PFSK-1 (cell line): ENCODE measurements at regions not wholly inside any gene's neighbourhood (a gene's known extent, or its start where the extent isn't known, plus 50 kb on each side); places are given as distances from the start of the nearest gene placed in this dataset.

Experiments
- FOXP2 ChIP-seq: optimal IDR thresholded peaks from 2 replicates; pipeline ENCODE3; 2011; ENCODE audit warnings: borderline replicate concordance, control low read depth, inconsistent platforms; ENCODE audit not compliant: insufficient read depth; ENCODE audit errors: extremely low read length, extremely low read depth
- POLR2AphosphoS5 ChIP-seq: IDR thresholded peaks from 2 replicates; pipeline ENCODE4 v1.6.1; 2012; ENCODE audit warnings: low read depth, mild to moderate bottlenecking, control low read depth, low read length, moderate library complexity
- SIN3A ChIP-seq: IDR thresholded peaks from 2 replicates; pipeline ENCODE4 v1.6.1; 2012; ENCODE audit warnings: mild to moderate bottlenecking, low read length, moderate library complexity, borderline replicate concordance; ENCODE audit not compliant: insufficient read depth
- TAF1 ChIP-seq: IDR thresholded peaks from 2 replicates; pipeline ENCODE4 v1.6.1; 2012; ENCODE audit warnings: low read length, control low read depth, borderline replicate concordance; ENCODE audit not compliant: insufficient read depth
- TF ChIP-seq, protein P1 (sequence below), 2 experiments: IDR thresholded peaks; 2 replicates each; pipeline versions ENCODE4 v1.6.1 to v1.8.0; 2011 to 2012; ENCODE audit warnings: low read depth in 2 of 2, low read length in 2 of 2, control low read depth in 1 of 2, inconsistent platforms in 1 of 2, mild to moderate bottlenecking in 1 of 2, moderate library complexity in 1 of 2; ENCODE audit not compliant: insufficient read depth in 1 of 2

DNA sequence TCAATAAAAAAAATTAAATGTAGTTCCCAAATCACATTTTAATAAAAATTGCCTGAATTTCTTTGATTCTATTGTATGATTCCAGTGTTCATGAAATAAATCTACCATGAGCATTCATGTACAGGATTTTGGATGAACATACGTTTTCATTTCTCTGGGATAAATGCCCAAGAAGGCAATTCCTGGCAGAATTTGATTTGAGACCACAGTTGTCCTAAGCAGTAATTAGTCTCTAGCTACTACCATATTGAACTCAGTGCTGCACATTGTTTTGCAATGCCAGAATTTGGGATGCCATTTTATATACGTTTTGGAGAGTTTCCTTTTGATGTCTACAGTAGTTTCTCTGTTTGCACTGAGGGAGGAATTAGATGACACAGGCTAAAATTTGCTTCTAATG, 265.3 kb upstream of the HS3ST5 start:
- TF ChIP-seq, protein P1, sequence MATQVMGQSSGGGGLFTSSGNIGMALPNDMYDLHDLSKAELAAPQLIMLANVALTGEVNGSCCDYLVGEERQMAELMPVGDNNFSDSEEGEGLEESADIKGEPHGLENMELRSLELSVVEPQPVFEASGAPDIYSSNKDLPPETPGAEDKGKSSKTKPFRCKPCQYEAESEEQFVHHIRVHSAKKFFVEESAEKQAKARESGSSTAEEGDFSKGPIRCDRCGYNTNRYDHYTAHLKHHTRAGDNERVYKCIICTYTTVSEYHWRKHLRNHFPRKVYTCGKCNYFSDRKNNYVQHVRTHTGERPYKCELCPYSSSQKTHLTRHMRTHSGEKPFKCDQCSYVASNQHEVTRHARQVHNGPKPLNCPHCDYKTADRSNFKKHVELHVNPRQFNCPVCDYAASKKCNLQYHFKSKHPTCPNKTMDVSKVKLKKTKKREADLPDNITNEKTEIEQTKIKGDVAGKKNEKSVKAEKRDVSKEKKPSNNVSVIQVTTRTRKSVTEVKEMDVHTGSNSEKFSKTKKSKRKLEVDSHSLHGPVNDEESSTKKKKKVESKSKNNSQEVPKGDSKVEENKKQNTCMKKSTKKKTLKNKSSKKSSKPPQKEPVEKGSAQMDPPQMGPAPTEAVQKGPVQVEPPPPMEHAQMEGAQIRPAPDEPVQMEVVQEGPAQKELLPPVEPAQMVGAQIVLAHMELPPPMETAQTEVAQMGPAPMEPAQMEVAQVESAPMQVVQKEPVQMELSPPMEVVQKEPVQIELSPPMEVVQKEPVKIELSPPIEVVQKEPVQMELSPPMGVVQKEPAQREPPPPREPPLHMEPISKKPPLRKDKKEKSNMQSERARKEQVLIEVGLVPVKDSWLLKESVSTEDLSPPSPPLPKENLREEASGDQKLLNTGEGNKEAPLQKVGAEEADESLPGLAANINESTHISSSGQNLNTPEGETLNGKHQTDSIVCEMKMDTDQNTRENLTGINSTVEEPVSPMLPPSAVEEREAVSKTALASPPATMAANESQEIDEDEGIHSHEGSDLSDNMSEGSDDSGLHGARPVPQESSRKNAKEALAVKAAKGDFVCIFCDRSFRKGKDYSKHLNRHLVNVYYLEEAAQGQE (IDR thresholded peaks at IDR 0.05; ENCODE audit: insufficient read depth in 1 of 2, low read depth in 2 of 2, low read length in 2 of 2): no peak
- TF ChIP-seq SIN3A (no peak), POLR2AphosphoS5 (no peak), FOXP2 (no peak), TAF1 (no peak)

DNA sequence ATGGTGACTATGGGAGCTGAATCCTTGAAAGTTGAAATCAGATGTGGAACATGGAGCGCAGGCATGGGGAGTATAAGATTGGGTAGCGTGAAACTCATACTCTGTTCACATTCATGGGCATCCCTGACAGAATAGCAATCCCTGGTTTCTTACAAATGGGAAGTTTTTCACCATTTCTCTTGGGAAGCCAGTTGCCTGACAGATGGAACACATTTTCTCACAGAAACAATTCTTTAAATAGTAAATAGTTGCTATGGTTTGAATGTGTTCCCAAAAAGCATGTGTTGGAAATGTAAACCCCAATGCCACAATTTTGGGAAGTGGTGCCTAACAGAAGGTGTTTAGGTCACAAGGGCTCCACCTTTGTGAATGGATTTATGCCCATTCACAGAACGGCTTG, 262.8 kb upstream of the HS3ST5 start:
- TF ChIP-seq POLR2AphosphoS5 (no peak), FOXP2 (no peak), TAF1 (no peak), SIN3A (no peak)
- TF ChIP-seq, protein P1 (IDR thresholded peaks at IDR 0.05; ENCODE audit: insufficient read depth in 1 of 2, low read depth in 2 of 2, low read length in 2 of 2): no peak

DNA sequence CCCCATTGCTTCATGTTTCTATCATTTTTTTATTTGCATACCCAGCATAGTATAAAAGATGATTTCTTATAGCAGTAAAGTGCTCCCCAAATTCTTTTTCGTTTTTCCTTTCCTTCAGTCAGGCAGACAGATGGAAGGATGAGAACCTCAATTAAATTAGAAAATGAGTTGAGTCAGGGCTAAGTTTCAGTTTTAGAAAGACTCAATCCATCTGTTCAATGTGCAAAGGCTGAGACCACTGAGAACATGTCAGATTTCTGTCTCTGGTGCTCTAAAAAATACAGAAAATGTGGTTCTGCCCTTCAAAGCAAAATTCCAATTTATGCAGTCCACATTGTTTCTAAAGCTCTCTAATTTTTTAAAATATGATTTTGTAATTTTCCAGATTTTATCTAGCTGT, 257.6 kb upstream of the HS3ST5 start:
- TF ChIP-seq SIN3A: no peak
- TF ChIP-seq, protein P1 (IDR thresholded peaks at IDR 0.05; ENCODE audit: insufficient read depth in 1 of 2, low read depth in 2 of 2, low read length in 2 of 2): no peak
- no peak for TF ChIP-seq FOXP2
- TF ChIP-seq POLR2AphosphoS5: no peak
- no peak for TF ChIP-seq TAF1

DNA sequence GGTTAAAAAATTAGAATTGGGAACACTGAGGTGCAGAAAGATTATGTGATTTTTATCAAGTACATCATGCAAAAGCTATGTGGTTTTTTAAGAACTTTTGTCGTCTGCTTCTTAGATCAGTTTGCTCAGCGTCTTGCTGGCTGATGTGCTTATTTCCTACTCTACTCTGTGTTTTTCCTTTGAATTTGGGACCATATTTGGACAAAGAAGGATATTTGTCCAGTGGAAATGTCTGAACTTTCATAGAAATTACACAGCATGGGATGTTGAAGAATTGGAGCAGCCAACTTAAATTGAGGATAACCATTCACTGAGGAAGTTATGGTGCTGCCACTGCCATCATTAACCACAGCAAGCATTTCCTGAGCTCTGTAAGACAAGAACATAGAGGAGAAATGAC, 252.8 kb upstream of the HS3ST5 start:
- no peak for TF ChIP-seq SIN3A
- no peak for TF ChIP-seq FOXP2
- TF ChIP-seq, protein P1 (IDR thresholded peaks at IDR 0.05; ENCODE audit: insufficient read depth in 1 of 2, low read depth in 2 of 2, low read length in 2 of 2): no peak
- no peak for TF ChIP-seq POLR2AphosphoS5

DNA sequence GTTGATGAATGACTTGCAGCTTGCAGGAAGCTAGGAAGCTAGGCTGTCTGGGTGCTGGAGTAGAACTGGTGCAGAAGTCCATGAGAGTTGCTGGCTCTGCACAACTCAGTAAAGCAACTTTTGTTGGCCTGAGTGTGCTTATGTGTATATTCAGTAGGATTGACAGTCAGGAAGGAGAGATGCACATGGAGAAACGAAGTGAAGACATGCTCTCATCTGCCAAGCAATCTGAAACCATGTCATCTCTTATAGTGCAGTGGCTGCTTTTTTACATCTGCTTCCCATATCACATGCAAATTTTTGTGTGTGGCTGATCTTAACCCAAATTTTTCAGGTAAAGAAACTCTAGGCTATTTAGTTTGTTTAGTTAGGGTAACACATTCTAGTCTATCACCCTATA, 252.4 kb upstream of the HS3ST5 start:
- TF ChIP-seq FOXP2 (no peak), TAF1 (no peak), POLR2AphosphoS5 (no peak)
